SK-N-MC (cell line): ENCODE measurements at regions not wholly inside any gene's neighbourhood (a gene's known extent, or its start where the extent isn't known, plus 50 kb on each side); places are given as distances from the start of the nearest gene placed in this dataset.

Experiments
- EZH2 ChIP-seq: fragments of 200-600 bp; sonication (generic); IDR thresholded peaks from one replicate; pipeline ENCODE4 v1.6.1; 2017; ENCODE audit warnings: antibody characterized with exemption
- POLR2AphosphoS5 ChIP-seq: IDR thresholded peaks from 2 replicates; pipeline ENCODE4 v1.6.1; 2012; ENCODE audit warnings: mild to moderate bottlenecking, low read depth, low read length, borderline replicate concordance

GRCh38 chr12:60172266-60173211, 576.7 kb downstream of the SLC16A7 start:
- no peak for TF ChIP-seq POLR2AphosphoS5
- TF ChIP-seq EZH2: no peak
